Ovary (tissue), 3 donors: ENCODE measurements at regions not wholly inside any gene's neighbourhood (a gene's known extent, or its start where the extent isn't known, plus 50 kb on each side); places are given as distances from the start of the nearest gene placed in this dataset.

ENCODE experiments used
- EP300 ChIP-seq: sonication (generic); formaldehyde crosslinking; IDR thresholded peaks from one replicate; pipeline ENCODE4 v1.6.1; 2017; ENCODE audit warnings: antibody characterized with exemption
- POLR2A ChIP-seq: fragments of 450-650 bp; IDR thresholded peaks from one replicate; pipeline ENCODE4 v1.6.1; 2017; ENCODE audit warnings: antibody characterized with exemption, mild to moderate bottlenecking, moderate library complexity
- TF ChIP-seq, protein P1 (sequence below), 3 donors: fragments of 450-650 bp in 2 of 3; fragments of 200-600 bp in 1 of 3; IDR thresholded peaks; one replicate each; pipeline versions ENCODE4 v1.5.1 to v1.8.0; 2016 to 2022; ENCODE audit warnings: antibody characterized with exemption in 3 of 3, mild to moderate bottlenecking in 1 of 3
- donor health status: DM: no; HTN: no; CAD: no.

DNA sequence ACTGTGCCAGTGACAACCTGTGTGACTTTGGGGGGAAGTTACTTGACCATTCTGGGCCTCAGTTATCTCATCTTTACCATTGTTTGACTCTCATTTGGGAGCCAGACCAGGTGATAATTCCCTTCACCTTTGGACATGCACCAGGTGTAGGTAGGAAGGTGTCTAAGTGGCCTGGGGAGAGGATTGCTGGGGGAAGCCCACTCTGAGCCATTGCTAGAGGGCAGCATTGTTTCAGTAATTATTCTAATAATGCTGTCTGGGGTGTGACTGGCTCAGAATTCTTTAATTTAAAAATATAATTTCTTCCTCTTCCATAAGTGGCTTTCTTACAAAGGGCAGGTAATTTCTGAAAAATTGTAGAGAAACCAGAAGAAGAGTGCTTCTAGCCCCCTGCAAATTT is 104.3 kb downstream of the RTL9 start:
- TF ChIP-seq, protein P1, sequence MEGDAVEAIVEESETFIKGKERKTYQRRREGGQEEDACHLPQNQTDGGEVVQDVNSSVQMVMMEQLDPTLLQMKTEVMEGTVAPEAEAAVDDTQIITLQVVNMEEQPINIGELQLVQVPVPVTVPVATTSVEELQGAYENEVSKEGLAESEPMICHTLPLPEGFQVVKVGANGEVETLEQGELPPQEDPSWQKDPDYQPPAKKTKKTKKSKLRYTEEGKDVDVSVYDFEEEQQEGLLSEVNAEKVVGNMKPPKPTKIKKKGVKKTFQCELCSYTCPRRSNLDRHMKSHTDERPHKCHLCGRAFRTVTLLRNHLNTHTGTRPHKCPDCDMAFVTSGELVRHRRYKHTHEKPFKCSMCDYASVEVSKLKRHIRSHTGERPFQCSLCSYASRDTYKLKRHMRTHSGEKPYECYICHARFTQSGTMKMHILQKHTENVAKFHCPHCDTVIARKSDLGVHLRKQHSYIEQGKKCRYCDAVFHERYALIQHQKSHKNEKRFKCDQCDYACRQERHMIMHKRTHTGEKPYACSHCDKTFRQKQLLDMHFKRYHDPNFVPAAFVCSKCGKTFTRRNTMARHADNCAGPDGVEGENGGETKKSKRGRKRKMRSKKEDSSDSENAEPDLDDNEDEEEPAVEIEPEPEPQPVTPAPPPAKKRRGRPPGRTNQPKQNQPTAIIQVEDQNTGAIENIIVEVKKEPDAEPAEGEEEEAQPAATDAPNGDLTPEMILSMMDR (IDR thresholded peaks at IDR 0.05) = no peak
- no peak for TF ChIP-seq POLR2A
- no peak for TF ChIP-seq EP300
